ENCODE measurements at regions not wholly inside any gene's neighbourhood (a gene's known extent, or its start where the extent isn't known, plus 50 kb on each side); places are given as distances from the start of the nearest gene placed in this dataset.

- TF ChIP-seq CTCF (IDR thresholded peaks at IDR 0.05) = no peak
- TF ChIP-seq POLR2A (IDR thresholded peaks at IDR 0.05) = no peak
Measured at GRCh38 chr10:3711918-3712317, 73.1 kb downstream of the KLF6 start.
